HG03571 (cell line): ENCODE measurements at regions not wholly inside any gene's neighbourhood (a gene's known extent, or its start where the extent isn't known, plus 50 kb on each side); places are given as distances from the start of the nearest gene placed in this dataset.
"Not testable (repeated sequence)": the region's sequence is repeated elsewhere in the genome, so short reads cannot be mapped to it uniquely, and the experiment has no call there.

Experiments
- ATAC-seq: cut with Tn5 transposase; IDR thresholded peaks from one replicate; pipeline ENCODE4 v1.9.1; 2021; ENCODE audit not compliant: unreplicated experiment

GRCh38 chrX:73963682-73964081 is 111.2 kb upstream of the XIST start:
- ATAC-seq, result no peak

GRCh38 chrX:73962948-73963347 is 110.4 kb upstream of the XIST start:
- no peak for ATAC-seq

- not testable (repeated sequence) for ATAC-seq
Observed at GRCh38 chrX:73961867-73962266, 109.4 kb upstream of the XIST start.

- ATAC-seq, result no peak
Observed at GRCh38 chrX:73944563-73944908, 92.0 kb upstream of the XIST start.

- ATAC-seq, result peak; percentile 98
Observed at GRCh38 chrX:73943693-73944562, 91.4 kb upstream of the XIST start.

- no peak for ATAC-seq
Observed at GRCh38 chrX:73940893-73941470, 88.5 kb upstream of the XIST start.

- not testable (repeated sequence) for ATAC-seq
Observed at GRCh38 chrX:73937843-73938242, 85.3 kb upstream of the XIST start.

- no peak for ATAC-seq
Observed at GRCh38 chrX:73932522-73932921, 80.0 kb upstream of the XIST start.

- no peak for ATAC-seq
Observed at GRCh38 chrX:73930300-73930699, 77.8 kb upstream of the XIST start.

GRCh38 chrX:73922856-73923455 is 70.4 kb upstream of the XIST start:
- ATAC-seq, result no peak

GRCh38 chrX:73916931-73917667 is 64.6 kb upstream of the XIST start:
- no peak for ATAC-seq

- no peak for ATAC-seq
Observed at GRCh38 chrX:73916489-73916888, 64.0 kb upstream of the XIST start.

GRCh38 chrX:73914792-73915191 is 62.3 kb upstream of the XIST start:
- ATAC-seq, result not testable (repeated sequence)

- ATAC-seq, result no peak
Observed at GRCh38 chrX:73913580-73913979, 61.1 kb upstream of the XIST start.

GRCh38 chrX:73911946-73912345 is 59.4 kb upstream of the XIST start:
- not testable (repeated sequence) for ATAC-seq

- ATAC-seq, result not testable (repeated sequence)
Observed at GRCh38 chrX:73905749-73906374, 53.3 kb upstream of the XIST start.

GRCh38 chrX:73903941-73904340 is 51.4 kb upstream of the XIST start:
- no peak for ATAC-seq
